Brain microvascular endothelial cell (primary cell): ENCODE measurements at regions not wholly inside any gene's neighbourhood (a gene's known extent, or its start where the extent isn't known, plus 50 kb on each side); places are given as distances from the start of the nearest gene placed in this dataset.
A peak's percentile ranks its signal among the peaks of the same experiment; 100 is the strongest.
"Not testable (repeated sequence)": the region's sequence is repeated elsewhere in the genome, so short reads cannot be mapped to it uniquely, and the experiment has no call there.

Experiments
- DNase-seq: peaks from one replicate; pipeline ENCODE4 v3.0.0-alpha.2; 2020
- H3K27ac ChIP-seq: fragments of 250-450 bp; sonication (Bioruptor Pico); 2 replicates; pipeline ENCODE4 v1.5.1; 2020; ENCODE audit warnings: mild to moderate bottlenecking, moderate library complexity
- H3K27me3 ChIP-seq: fragments of 250-450 bp; sonication (Bioruptor Pico); replicated peaks from 2 replicates; pipeline ENCODE4 v1.5.1; 2020; ENCODE audit warnings: mild to moderate bottlenecking
- H3K36me3 ChIP-seq: fragments of 250-450 bp; sonication (Bioruptor Pico); replicated peaks from 2 replicates; pipeline ENCODE4 v1.5.1; 2020; ENCODE audit warnings: mild to moderate bottlenecking
- H3K4me3 ChIP-seq: 2 replicates; pipeline ENCODE4 v1.5.1; 2011; ENCODE audit warnings: low read depth, mild to moderate bottlenecking, control low read depth, low read length, moderate library complexity
- in situ Hi-C: cut with HindIII; loops from 2 replicates; pipeline ENCODE4 v1.10.0; 2017; ENCODE audit warnings: low sequenced_read_pairs, low pct_ligation_motif_present
- TF ChIP-seq, protein P1 (sequence below): IDR thresholded peaks from 2 replicates; pipeline ENCODE4 v1.5.1; 2011; ENCODE audit warnings: low read depth, mild to moderate bottlenecking, moderate library complexity, low read length, control low read depth, inconsistent platforms; ENCODE audit errors: missing control alignments

DNA sequence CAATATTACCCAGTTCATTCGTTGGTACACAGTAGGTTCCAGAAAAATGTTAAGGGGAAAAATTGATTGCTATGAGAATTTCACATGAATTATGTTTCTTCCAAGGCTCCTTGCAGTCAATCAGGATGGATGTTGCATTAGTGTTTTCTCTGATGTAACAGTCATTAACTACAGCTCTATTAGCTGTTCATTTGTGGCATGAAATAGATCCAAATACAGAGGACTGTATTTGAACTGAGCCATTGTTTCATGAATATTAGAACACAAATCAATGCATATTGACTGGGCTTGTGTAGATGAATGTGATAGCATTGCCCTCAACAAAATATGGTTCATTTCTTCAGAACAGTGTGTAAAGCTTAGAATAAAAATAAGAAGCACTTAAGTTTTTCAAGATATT, 203.0 kb upstream of the SGO1 start:
- TF ChIP-seq, protein P1, sequence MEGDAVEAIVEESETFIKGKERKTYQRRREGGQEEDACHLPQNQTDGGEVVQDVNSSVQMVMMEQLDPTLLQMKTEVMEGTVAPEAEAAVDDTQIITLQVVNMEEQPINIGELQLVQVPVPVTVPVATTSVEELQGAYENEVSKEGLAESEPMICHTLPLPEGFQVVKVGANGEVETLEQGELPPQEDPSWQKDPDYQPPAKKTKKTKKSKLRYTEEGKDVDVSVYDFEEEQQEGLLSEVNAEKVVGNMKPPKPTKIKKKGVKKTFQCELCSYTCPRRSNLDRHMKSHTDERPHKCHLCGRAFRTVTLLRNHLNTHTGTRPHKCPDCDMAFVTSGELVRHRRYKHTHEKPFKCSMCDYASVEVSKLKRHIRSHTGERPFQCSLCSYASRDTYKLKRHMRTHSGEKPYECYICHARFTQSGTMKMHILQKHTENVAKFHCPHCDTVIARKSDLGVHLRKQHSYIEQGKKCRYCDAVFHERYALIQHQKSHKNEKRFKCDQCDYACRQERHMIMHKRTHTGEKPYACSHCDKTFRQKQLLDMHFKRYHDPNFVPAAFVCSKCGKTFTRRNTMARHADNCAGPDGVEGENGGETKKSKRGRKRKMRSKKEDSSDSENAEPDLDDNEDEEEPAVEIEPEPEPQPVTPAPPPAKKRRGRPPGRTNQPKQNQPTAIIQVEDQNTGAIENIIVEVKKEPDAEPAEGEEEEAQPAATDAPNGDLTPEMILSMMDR, result no peak

DNA sequence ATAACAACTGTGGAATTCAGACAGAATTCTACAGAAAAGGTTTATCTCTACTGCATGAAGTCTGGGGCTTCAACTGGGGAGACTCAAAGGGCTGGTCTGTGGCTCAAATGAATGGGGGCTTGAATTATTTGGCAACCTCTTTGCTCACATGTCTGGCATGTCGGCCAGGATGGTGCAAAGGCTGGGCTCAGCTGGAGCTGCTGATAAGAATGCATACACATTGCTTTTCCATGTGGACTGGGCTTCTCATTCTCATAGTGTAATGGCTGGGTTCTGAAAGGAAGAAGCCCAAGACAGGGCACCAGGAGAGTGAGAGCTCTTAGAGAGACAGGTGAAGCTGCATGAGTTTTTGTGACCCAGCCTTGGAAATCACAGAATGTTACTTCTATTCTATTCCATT, 194.3 kb upstream of the SGO1 start:
- no peak overlapping the region for H3K4me3 ChIP-seq
- TF ChIP-seq, protein P1, result no peak
- DNase-seq, result peak; percentile 11
- H3K27ac ChIP-seq, result no peak overlapping the region
- H3K36me3 ChIP-seq, result no peaks in the 10 kb centered on the region
- no peaks in the 10 kb centered on the region for H3K27me3 ChIP-seq
- in situ Hi-C loops, result no loop called here

More for the DNA sequence above, 203.0 kb upstream of the SGO1 start:
- in situ Hi-C loops, result no loop called here
- Histone ChIP-seq H3K27me3 (no peaks in the 10 kb centered on the region), H3K27ac (no peak overlapping the region), H3K36me3 (no peaks in the 10 kb centered on the region), H3K4me3 (no peak overlapping the region)
- DNase-seq, result no peak

DNA sequence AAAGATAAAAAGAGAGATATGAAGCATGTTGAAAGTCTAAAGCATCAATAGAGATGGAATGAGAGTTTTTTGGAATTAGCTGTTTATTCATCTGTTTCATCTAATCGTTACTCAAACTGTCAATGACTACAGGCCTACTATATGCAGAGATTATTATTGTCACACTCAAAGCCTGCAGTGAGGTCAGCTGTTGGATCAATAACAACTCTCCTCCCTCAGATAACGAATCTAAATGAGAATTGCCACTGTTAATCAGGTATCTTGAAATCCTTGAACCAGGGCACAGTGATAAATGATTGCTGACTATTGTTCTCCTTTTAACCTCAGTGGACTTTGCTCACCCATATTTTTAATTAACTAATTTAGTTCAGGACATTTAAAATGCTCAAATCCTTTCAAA, 192.3 kb upstream of the SGO1 start:
- DNase-seq, result no peak
- TF ChIP-seq, protein P1, result no peak
- H3K27me3 ChIP-seq, result no peaks in the 10 kb centered on the region
- in situ Hi-C loops, result no loop called here
- H3K36me3 ChIP-seq, result no peaks in the 10 kb centered on the region
- H3K27ac ChIP-seq, result no peak overlapping the region
- no peak overlapping the region for H3K4me3 ChIP-seq

DNA sequence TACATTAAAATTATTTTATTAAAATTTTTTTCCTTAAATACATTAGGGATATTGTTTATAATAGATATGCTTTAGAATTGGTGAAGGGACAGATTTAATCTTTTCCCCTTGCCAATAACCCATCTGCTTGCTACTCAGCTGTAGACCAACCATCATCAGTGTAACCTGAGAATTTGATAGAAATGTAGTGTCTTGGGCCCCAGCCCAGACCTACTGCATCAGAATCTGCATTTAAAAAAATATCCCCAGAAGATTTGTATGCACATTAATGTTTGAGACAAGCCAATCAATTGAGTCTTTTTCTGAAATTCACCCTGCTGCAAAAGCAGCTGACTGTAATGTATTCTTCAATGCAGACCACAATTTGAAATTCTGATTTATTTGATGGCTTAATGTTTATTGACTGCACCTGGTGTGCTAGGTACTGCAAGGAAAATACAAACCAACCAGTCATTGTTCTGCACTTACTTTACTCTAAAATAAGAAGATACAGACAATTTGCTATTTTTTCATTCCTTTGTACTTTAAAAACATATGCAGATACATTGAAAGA, 190.7 kb upstream of the SGO1 start:
- H3K4me3 ChIP-seq, result no peak overlapping the region
- H3K27me3 ChIP-seq, result no peaks in the 10 kb centered on the region
- in situ Hi-C loops, result no loop called here
- no peak for DNase-seq
- no peaks in the 10 kb centered on the region for H3K36me3 ChIP-seq
- TF ChIP-seq, protein P1, result no peak
- no peak overlapping the region for H3K27ac ChIP-seq

DNA sequence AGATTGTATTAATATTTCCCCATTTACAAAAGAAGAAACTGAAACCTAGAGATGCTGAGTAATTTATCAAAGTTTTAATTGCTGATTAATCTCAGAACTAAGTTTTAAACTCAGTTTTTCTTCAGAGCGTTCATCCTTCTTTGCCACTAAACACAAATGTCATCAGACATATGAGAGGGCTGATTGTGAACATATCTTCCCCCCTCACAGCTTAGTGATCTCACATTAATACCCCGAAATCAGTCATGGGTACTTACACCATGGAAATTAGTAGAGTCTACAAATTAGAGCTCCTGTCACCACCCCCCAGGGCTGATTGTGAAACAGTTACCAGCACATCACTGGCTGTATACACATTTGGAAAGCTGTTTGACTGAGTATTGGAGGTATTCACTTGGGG, 189.3 kb upstream of the SGO1 start:
- Histone ChIP-seq H3K27ac (no peak overlapping the region), H3K36me3 (no peaks in the 10 kb centered on the region), H3K27me3 (no peaks in the 10 kb centered on the region), H3K4me3 (no peak overlapping the region)
- TF ChIP-seq, protein P1, result no peak
- in situ Hi-C loops, result no loop called here
- DNase-seq, result no peak

DNA sequence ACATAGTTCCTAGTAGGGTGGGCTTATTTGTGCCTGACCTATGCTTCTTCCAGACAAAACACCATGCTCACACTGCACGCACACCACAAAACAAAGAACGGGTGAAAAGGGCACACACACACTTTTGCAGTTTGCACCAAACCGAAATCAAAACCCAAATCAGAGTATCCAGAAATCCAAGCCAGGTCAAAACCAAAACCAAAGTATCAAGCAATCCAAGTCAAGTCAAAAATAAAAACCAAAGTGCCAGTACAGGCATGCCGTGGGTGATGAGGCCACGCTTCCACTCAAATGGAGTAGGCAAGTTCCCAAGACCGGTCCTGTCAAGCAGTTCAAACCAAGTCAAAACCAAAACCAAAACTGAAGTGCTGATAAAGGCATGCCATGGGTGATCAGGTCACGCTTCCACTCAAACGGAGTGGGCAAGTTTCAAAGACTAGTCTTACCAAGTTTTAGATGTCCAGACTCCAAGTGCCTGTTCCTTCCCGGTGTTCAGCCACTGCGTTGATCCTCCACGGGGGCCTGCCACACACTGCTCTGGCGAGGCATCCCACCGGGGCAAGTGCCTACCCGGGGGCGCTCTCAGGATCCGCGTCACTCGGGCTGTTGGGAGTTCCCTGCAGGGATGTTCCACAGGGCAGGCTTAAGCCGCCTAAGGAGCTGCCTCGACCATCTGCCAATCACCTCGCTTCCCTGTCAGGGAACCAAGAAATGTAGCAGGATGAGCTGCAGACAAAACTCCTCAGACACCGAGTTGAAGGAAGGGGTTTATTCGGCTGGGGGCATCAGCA, 184.5 kb upstream of the SGO1 start:
- H3K4me3 ChIP-seq, H3K36me3 ChIP-seq, H3K27me3 ChIP-seq, H3K27ac ChIP-seq, DNase-seq, in situ Hi-C loops: not testable (repeated sequence)
